Parathyroid adenoma (tissue), 2 donors: ENCODE measurements at regions not wholly inside any gene's neighbourhood (a gene's known extent, or its start where the extent isn't known, plus 50 kb on each side); places are given as distances from the start of the nearest gene placed in this dataset.

Experiments
- H2AFZ ChIP-seq: fragments of 300-600 bp; sonication (generic); one replicate; pipeline ENCODE4 v1.7.0; 2017; ENCODE audit warnings: antibody characterized with exemption, mild to moderate bottlenecking
- H3K27ac ChIP-seq: fragments of 300-600 bp; sonication (generic); one replicate; pipeline ENCODE4 v1.7.0; 2017
- H3K27me3 ChIP-seq: fragments of 300-600 bp; sonication (generic); one replicate; pipeline ENCODE4 v1.7.0; 2017; ENCODE audit warnings: low read length; ENCODE audit not compliant: control insufficient read depth, insufficient read depth
- H3K36me3 ChIP-seq: fragments of 300-600 bp; sonication (generic); one replicate; pipeline ENCODE4 v1.7.0; 2017; ENCODE audit warnings: low read length; ENCODE audit not compliant: control insufficient read depth, insufficient read depth
- H3K4me1 ChIP-seq: fragments of 300-600 bp; sonication (generic); one replicate; pipeline ENCODE4 v1.7.0; 2017; ENCODE audit warnings: control low read depth
- H3K4me2 ChIP-seq: fragments of 300-600 bp; sonication (generic); one replicate; pipeline ENCODE4 v1.7.0; 2017; ENCODE audit warnings: low read length
- H3K4me3 ChIP-seq: fragments of 300-600 bp; sonication (generic); one replicate; pipeline ENCODE4 v1.7.0; 2017; ENCODE audit warnings: low read depth, low read length
- H3K79me2 ChIP-seq: fragments of 300-600 bp; sonication (generic); one replicate; pipeline ENCODE4 v1.7.0; 2017; ENCODE audit warnings: control low read depth
- H3K9ac ChIP-seq: fragments of 300-600 bp; sonication (generic); one replicate; pipeline ENCODE4 v1.7.0; 2017; ENCODE audit warnings: mild to moderate bottlenecking
- H3K9me3 ChIP-seq: fragments of 300-600 bp; sonication (generic); one replicate; pipeline ENCODE4 v1.7.0; 2017; ENCODE audit warnings: low read length; ENCODE audit not compliant: control insufficient read depth
- TF ChIP-seq, protein P1 (sequence below): fragments of 300-600 bp; sonication (generic); IDR thresholded peaks from one replicate; pipeline ENCODE4 v1.7.0; 2017; ENCODE audit warnings: antibody characterized with exemption, mild to moderate bottlenecking
- donor health status: primary hyperparathyroidism.

- H3K4me2 ChIP-seq = no peak overlapping the region
- no peak overlapping the region for H2AFZ ChIP-seq
- H3K4me1 ChIP-seq = no peaks in the 10 kb centered on the region
- H3K9ac ChIP-seq = no peak overlapping the region
- no peaks in the 10 kb centered on the region for H3K79me2 ChIP-seq
- H3K27ac ChIP-seq = no peak overlapping the region
- TF ChIP-seq, protein P1, sequence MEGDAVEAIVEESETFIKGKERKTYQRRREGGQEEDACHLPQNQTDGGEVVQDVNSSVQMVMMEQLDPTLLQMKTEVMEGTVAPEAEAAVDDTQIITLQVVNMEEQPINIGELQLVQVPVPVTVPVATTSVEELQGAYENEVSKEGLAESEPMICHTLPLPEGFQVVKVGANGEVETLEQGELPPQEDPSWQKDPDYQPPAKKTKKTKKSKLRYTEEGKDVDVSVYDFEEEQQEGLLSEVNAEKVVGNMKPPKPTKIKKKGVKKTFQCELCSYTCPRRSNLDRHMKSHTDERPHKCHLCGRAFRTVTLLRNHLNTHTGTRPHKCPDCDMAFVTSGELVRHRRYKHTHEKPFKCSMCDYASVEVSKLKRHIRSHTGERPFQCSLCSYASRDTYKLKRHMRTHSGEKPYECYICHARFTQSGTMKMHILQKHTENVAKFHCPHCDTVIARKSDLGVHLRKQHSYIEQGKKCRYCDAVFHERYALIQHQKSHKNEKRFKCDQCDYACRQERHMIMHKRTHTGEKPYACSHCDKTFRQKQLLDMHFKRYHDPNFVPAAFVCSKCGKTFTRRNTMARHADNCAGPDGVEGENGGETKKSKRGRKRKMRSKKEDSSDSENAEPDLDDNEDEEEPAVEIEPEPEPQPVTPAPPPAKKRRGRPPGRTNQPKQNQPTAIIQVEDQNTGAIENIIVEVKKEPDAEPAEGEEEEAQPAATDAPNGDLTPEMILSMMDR = no peak
- H3K4me3 ChIP-seq = no peak overlapping the region
- H3K9me3 ChIP-seq = no peaks in the 10 kb centered on the region
- H3K27me3 ChIP-seq = no peaks in the 10 kb centered on the region
- H3K36me3 ChIP-seq = no peaks in the 10 kb centered on the region
Measured at GRCh38 chr6:814378-815347, 121.7 kb upstream of the EXOC2 start.

- Histone ChIP-seq H3K27ac (no peak overlapping the region), H3K9me3 (no peaks in the 10 kb centered on the region), H3K4me1 (no peaks in the 10 kb centered on the region), H3K27me3 (no peaks in the 10 kb centered on the region), H3K4me2 (no peak overlapping the region), H3K4me3 (no peak overlapping the region), H3K79me2 (no peaks in the 10 kb centered on the region), H3K36me3 (no peaks in the 10 kb centered on the region), H3K9ac (no peak overlapping the region), H2AFZ (no peak overlapping the region)
- TF ChIP-seq, protein P1 = no peak
Measured at GRCh38 chr6:811831-812230, 118.9 kb upstream of the EXOC2 start.

- no peaks in the 10 kb centered on the region for H3K27me3 ChIP-seq
- H3K4me1 ChIP-seq = no peaks in the 10 kb centered on the region
- H3K4me3 ChIP-seq = no peak overlapping the region
- H3K79me2 ChIP-seq = no peaks in the 10 kb centered on the region
- TF ChIP-seq, protein P1 = no peak
- H3K9ac ChIP-seq = no peak overlapping the region
- H3K9me3 ChIP-seq = no peaks in the 10 kb centered on the region
- no peaks in the 10 kb centered on the region for H3K36me3 ChIP-seq
- H3K27ac ChIP-seq = no peak overlapping the region
- H2AFZ ChIP-seq = no peak overlapping the region
- H3K4me2 ChIP-seq = no peak overlapping the region
Measured at GRCh38 chr6:811191-811590, 118.3 kb upstream of the EXOC2 start.

DNA sequence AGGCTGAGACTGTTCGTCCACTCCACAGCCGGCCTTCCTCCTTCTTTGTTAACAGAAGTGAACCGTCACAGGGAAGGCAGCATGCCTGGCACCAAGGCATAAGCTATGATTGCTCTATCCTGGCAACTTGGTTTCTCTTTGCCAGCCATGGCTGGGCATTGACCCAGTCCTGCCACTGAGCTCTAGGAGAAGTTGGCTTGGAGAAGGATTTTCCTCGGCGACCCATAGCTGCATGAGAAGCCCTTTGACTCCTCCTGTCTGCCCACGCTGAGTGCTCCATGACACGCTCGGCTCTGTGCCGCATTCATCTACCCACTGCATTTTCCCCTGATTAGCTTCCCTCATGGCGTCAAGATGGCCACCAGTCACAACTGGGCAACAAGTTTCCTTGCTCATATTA lies 111.8 kb upstream of the EXOC2 start:
- Histone ChIP-seq H3K4me3 (no peak overlapping the region), H3K4me1 (no peaks in the 10 kb centered on the region), H3K9ac (no peak overlapping the region), H3K9me3 (no peaks in the 10 kb centered on the region), H3K4me2 (no peak overlapping the region), H2AFZ (no peak overlapping the region), H3K79me2 (no peaks in the 10 kb centered on the region), H3K27me3 (no peaks in the 10 kb centered on the region), H3K36me3 (no peaks in the 10 kb centered on the region), H3K27ac (no peak overlapping the region)
- TF ChIP-seq, protein P1 = no peak

DNA sequence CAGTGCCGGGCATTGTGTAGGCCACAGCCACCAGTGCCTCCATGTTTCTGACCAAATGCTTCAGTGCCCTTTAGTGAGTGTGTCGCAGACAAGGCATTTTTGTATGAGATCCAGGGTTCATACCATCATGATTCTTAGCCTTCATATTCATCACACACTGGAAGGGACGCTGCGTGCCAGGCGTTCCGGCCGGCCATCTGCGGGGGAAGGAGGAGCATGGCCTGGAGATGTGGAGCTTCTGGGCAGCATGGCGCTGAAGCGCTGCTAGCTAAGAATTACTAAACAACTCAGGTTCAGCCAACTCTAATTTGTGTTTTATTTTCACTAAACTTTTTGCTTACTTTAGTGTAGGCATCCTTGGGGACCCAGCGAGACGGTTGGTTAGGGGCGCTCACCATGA lies 111.4 kb upstream of the EXOC2 start:
- Histone ChIP-seq H3K4me1 (no peaks in the 10 kb centered on the region), H3K9ac (no peak overlapping the region), H2AFZ (no peak overlapping the region), H3K27me3 (no peaks in the 10 kb centered on the region), H3K9me3 (no peaks in the 10 kb centered on the region), H3K79me2 (no peaks in the 10 kb centered on the region), H3K27ac (no peak overlapping the region), H3K36me3 (no peaks in the 10 kb centered on the region), H3K4me2 (no peak overlapping the region), H3K4me3 (no peak overlapping the region)
- TF ChIP-seq, protein P1 = no peak
